Epithelial cell of proximal tubule (primary cell): ENCODE measurements at regions not wholly inside any gene's neighbourhood (a gene's known extent, or its start where the extent isn't known, plus 50 kb on each side); places are given as distances from the start of the nearest gene placed in this dataset.

ENCODE experiments used
- DNase-seq: peaks from one replicate; pipeline ENCODE4 v3.0.0-alpha.2; 2011; ENCODE audit warnings: low read depth
- H3K4me3 ChIP-seq: 2 replicates; pipeline ENCODE4 v1.5.1; 2011; ENCODE audit warnings: low read depth, mild to moderate bottlenecking, low read length
- CTCF ChIP-seq: conservative IDR thresholded peaks from 2 replicates; pipeline ENCODE4 v1.5.1; 2012; ENCODE audit warnings: low read depth, mild to moderate bottlenecking, low read length

- DNase-seq = no peak
- no peak overlapping the region for H3K4me3 ChIP-seq
- no peak for TF ChIP-seq CTCF
Measured at GRCh38 chr5:174547814-174548213, 176.6 kb upstream of the MSX2 start.

- no peak for DNase-seq
- no peak for TF ChIP-seq CTCF
- no peak overlapping the region for H3K4me3 ChIP-seq
Measured at GRCh38 chr5:174549254-174549653, 175.1 kb upstream of the MSX2 start.

- TF ChIP-seq CTCF = no peak
- no peak overlapping the region for H3K4me3 ChIP-seq
- no peak for DNase-seq
Measured at GRCh38 chr5:174550026-174550425, 174.4 kb upstream of the MSX2 start.

GRCh38 chr5:174552428-174552827, 172.0 kb upstream of the MSX2 start:
- H3K4me3 ChIP-seq = no peak overlapping the region
- no peak for TF ChIP-seq CTCF
- DNase-seq = no peak

- no peak overlapping the region for H3K4me3 ChIP-seq
- TF ChIP-seq CTCF = no peak
- no peak for DNase-seq
Measured at GRCh38 chr5:174553556-174553955, 170.8 kb upstream of the MSX2 start.

GRCh38 chr5:174555726-174556125, 168.7 kb upstream of the MSX2 start:
- DNase-seq = no peak
- TF ChIP-seq CTCF = no peak
- H3K4me3 ChIP-seq = no peak overlapping the region

- H3K4me3 ChIP-seq = no peak overlapping the region
- no peak for TF ChIP-seq CTCF
- no peak for DNase-seq
Measured at GRCh38 chr5:174556756-174557155, 167.6 kb upstream of the MSX2 start.
